HL-60/S4 (cell line): ENCODE measurements at regions not wholly inside any gene's neighbourhood (a gene's known extent, or its start where the extent isn't known, plus 50 kb on each side); places are given as distances from the start of the nearest gene placed in this dataset.
"Not testable (repeated sequence)": the region's sequence is repeated elsewhere in the genome, so short reads cannot be mapped to it uniquely, and the experiment has no call there.

Experiments
- in situ Hi-C: fragments of 300-500 bp; cut with MboI; formaldehyde crosslinking; loops from 2 replicates; pipeline ENCODE4 v1.14.3; 2022; ENCODE audit warnings: low sequenced_read_pairs

DNA sequence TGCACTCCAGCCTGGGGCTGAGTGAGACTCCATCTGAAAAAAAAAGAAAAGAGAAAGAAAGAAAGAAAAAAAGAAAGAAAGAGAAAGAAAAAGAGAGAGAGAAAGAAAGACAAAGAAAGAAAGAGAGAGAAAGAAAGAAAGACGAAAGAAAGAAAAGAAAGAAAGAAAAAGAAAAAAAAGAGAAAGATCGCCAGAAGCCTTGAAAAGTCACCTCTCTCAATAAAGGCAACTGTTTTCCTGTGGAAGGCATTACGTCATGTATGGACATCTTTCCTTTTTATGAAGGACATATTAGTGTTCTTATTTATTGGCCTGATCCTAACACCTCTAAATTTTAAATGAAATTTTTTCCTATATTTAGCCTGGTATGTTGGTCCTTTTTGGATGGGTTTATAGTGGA, 310.9 kb upstream of the FRG1 start:
- in situ Hi-C loops, result not testable (repeated sequence)

DNA sequence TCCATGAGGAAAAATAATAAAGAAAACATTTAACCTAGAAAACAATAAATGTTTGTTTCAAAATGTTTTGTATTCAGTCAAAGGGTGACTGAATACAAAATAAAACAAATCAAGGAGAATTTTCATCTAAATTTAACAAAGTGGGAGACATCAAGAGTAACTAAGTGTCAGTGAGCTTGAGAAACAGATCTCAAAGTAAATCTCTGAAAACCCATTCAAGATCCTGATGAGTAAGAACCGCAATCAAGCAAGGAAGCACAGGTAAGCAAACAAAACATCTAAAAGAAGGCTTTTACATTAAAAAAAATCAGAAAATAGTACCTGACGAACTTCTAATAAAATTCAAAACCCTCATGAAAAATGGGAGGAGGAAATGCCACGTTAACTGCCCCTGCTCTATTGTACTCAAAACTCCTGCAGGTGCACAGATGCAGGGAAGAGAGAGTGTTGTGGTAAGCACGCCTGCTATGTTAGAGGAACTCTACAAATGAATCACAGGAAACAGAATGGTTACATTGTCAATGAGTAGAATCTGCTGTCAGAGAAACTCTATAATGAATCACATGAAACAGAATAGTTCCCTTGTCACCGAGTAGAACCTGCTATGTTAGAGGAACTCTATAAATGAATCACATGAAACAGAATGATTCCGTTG, 309.6 kb upstream of the FRG1 start:
- in situ Hi-C loops, result not testable (repeated sequence)

DNA sequence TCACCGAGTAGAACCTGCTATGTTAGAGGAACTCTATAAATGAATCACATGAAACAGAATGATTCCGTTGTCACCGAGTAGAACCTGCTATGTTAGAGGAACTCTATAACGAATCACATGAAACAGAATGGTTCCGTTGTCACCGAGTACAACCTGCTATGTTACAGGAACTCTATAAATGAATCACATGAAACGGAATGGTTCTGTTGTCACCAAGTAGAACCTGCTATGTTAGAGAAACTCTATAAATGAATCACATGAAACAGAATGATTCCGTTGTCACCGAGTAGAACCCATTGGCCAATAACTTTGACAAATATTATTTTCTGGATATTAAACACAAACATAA, 309.1 kb upstream of the FRG1 start:
- in situ Hi-C loops, result not testable (repeated sequence)

DNA sequence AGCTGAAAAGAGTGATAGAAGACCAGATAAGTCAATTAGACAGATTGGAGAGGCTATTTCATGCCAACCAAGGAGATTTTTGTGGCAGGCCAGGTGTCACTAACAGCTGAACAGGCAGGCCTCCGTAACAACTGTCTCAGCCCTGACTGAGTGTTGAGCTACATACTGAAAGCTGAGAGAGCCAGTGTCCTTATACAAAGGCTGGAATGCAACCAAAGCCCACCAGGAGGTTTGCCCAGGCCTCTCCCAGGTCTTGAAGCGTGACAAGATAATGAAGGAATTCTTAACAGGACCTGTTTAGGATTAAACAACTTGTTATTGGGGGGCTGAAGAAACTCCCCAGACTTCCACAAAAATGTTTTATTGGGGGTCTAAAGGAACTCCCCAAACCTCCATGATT, 290.2 kb upstream of the FRG1 start:
- in situ Hi-C loops, result not testable (repeated sequence)

DNA sequence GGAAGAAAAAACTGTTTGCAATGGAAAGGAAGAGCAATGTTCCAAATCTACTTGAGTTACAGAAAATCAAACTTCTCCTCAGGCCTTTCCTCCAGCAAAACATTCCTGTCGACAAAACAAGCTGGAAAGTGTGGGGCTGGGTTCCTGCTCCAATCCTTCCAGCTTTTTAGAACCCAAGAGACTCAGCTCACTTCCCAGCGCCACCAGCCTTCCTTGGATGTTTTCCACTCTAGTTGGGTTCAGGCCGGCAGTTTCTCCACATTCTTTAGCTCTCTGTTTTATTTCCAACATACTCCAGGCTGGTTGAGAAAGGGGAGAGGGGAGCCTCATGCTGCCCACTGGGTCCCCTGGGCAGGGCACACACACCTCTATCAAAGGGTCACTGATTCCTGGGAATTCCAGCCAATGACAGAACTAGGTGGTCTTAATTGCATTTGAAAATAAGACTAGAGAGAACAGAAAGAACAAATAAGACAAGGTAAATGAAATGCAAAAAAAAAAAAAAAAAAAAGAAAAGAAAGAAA, 287.5 kb upstream of the FRG1 start:
- in situ Hi-C loops, result not testable (repeated sequence)

DNA sequence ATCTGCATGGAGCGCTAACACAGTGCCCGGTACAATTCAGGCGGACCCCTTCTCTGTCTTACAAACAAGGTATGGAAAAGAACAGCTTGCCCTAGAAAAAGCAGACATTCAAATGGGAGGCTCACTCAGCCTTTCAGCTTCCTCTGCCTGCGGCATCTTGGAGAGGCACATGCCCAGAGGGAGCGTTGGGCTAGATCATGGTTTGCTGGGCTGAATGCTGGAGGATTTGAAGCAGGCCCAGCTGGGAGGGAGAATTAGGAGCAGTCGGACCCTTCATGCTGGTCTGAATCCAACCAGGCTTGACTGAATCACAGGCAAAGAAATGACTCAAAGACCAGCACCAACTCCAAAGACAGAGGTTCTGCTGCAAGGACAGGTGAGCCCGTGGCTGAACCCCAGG, 286.7 kb upstream of the FRG1 start:
- in situ Hi-C loops, result not testable (repeated sequence)

DNA sequence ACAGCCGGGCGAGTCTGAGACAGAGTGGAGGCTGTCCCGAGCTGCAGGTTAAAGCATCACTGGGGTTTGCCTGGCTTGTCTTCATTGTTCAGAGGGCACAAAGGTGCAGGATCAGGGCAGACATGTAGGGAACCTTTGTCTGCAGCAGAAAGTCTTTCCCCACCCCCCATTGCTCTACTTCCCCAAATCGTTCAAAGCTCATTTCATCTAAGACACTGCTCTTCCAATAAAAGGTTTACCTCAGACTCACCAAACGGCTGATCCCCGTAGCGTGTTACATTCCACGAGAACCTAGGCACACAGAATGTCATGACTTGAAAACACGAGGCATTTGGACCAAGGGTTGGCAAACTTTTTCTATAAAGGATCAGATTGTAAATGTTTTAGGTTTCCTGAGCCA, 286.3 kb upstream of the FRG1 start:
- in situ Hi-C loops, result not testable (repeated sequence)

DNA sequence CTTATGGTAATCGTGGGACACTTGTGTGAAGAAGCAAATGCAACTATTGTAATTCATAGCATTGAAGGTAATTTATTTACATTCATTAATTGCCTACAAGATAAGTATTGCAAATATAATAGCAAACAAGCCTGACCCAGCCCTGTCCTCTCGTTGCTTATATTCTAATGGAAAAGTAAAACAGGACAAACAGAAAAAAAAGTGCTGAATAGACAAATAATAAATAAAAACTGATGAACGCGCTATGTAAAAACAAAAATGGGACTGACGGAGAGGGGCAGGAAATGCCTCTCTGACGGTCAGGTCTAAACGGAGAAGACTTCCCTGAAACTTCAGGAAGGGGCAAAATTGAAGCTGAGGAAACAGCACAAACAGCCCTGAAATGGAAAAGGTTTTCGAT, 284.9 kb upstream of the FRG1 start:
- in situ Hi-C loops, result not testable (repeated sequence)

DNA sequence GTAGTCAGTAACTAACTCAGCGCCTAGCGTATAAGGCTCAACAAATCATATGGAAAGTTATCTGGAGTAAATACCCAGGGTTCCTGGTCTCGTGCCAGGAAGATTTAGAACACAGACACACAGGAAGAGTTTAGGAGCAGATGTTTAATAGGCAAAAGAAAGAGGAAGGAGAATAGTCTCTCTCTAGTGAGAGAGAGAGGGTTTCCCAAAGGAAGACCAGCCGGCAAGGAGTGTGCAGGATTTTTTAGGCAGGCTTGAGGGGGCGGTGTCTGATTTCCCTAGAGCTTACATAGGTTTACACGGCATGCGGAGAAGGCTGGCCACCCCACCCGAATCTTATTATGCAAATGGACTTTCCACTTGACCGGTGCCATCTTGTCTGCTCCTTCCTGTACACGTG, 284.0 kb upstream of the FRG1 start:
- in situ Hi-C loops, result no loop called here

DNA sequence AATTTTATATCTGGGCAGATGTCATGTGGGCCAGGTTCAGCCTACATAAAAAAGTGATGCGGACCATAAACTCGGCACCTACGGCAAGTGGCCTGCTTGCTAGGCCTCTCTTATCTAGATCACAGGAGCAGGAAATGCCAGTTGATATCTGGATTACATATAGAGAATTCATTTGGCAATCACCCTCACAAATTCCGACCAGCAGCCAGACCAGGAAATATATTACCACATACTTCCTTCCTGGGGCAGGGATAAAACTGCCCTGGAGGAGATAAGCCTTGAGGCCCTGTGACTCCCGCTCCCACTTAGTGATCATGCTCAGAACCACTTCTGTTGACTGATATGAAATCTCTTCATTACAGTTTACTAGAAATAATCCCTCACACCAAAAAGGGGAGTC, 282.4 kb upstream of the FRG1 start:
- in situ Hi-C loops, result not testable (repeated sequence)

DNA sequence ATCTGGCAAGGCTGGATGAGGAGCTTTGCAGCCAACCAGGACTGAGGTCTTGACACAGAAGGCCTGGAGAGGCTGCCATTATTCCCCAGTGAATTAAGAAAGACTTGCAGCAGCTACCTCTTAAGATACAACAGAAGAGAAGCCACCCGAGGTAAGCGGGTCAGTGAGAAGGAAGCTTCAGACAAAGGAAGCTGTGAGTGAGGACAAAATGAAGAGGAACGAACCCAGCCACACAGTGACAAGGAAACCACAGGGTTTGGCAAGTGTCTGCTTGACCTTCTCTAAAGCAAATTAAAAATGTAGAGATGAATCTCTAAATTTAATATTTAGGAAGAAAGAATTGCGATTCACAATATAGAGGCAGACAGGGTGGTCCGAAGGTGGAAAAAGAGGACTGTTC, 281.8 kb upstream of the FRG1 start:
- in situ Hi-C loops, result not testable (repeated sequence)

DNA sequence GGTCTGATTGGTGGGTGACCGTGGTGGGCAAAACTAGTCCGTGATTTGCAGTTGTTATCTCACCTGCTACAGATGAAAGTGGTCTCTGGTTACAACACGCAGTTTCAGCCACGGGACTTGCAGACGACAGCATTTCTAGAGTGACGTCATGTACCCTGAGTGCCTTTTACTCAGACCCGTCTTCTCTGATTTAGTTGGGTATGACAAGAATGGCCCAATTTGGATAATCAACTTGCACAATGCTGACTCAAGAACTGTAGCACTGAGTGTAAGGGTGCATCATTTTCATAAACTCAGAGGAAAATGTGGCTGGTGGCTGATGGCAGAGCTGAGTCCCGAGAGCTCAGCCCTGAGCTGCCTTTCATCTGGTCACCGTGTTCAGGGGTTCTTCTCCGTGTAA, 281.4 kb upstream of the FRG1 start:
- in situ Hi-C loops, result no loop called here

DNA sequence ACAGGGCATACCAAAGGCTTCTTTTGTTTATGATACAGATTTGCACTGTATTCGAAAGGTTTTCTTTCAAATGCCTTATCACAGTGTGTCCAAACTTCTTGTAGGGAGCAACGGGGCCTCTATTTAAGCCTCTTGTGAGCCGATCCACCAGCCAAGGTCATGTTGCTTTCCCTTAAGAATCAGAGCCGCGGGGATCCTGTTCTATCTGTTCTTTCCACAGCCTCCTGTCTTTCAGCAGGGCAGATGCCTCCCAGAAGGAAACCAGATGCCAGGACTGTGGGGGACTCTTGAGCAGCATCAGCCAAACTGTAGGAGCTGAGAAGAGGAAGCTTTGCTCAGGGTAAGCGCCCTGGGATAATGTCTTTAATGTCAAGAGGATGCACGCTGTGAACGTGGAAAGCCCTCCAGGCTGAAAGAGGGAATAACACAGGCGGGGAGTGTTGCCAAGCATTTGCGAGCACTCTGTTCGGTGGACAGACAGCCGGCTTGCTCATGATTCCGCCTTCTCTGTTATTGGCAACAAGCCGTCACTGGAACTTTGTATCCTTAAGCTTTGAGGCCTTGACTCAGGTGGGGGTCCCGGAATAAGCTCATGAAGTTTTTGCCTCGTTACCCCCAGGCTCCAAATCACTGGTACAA, 279.8 kb upstream of the FRG1 start:
- in situ Hi-C loops, result no loop called here

DNA sequence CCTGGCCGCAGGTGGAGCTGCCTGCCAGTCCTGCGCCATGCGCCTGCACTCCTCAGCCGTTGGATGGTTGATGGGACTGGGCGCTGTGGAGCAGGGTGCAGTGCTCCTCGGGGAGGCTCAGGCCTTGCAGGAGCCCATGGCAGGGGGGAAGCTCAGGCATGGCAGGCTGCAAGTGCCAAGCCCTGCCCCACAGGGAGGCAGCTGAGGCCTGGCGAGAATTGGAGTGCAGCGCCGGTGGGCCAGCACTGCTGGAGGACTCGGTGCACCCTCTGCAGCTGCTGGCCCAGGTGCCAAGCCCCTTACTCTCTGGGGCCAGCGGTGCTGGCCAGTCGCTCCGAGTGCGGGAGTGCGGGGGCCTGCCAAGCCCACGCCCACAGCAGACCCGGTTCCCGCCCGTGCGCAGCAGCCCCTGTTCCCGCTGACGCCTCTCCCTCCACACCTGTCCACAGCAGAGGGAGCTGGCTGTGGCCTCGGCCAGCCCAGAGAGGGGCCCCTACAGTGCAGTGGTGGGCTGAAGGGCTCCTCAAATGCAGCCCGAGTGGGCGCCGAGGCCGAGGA, 275.9 kb upstream of the FRG1 start:
- in situ Hi-C loops, result no loop called here

DNA sequence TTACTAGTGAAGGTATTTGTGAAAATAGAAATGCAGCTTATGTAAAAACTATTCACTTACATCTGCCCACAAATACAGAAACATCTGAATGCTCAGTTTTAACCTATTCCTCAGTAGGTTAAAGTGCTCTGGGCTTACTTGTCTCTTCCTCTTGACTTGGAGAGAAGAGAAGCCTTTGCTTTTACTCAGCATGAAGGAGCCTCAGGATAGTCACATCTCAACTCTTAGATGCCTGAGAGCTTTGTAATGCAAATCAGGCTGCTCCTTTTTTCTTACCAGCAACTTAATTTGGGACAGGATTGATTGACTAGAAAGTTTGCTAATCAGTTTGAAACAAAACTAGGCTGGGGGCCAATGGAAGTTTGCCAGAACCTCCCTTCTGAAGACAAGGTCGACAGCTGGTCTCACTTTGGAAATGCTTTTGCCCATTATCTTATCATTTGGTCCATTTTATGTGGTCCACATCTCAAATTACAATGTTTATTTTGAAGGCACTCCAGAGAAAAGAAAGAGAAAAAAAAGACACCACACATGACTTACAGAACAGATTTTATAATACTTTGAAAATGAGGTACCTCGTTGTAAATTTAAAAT, 274.9 kb upstream of the FRG1 start:
- in situ Hi-C loops, result not testable (repeated sequence)

DNA sequence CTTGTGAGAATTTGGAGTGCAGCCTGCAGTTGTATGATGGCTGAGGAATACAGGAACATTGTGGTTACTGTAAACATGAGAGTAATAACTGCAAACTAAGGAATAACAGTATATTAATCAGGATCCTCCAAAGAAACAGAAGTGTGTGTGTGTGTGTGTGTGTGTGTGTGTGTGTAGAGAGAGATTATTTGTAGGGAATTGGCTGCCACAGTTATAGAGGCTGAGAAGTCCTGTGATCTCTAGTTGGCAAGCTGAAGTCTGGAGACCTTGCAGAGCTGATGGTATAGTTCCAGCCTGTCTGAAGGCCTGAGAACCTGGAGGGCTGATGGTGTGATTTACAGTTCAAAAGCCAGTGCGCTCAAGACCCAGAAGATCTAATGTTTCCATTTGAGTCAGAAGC, 273.3 kb upstream of the FRG1 start:
- in situ Hi-C loops, result not testable (repeated sequence)

DNA sequence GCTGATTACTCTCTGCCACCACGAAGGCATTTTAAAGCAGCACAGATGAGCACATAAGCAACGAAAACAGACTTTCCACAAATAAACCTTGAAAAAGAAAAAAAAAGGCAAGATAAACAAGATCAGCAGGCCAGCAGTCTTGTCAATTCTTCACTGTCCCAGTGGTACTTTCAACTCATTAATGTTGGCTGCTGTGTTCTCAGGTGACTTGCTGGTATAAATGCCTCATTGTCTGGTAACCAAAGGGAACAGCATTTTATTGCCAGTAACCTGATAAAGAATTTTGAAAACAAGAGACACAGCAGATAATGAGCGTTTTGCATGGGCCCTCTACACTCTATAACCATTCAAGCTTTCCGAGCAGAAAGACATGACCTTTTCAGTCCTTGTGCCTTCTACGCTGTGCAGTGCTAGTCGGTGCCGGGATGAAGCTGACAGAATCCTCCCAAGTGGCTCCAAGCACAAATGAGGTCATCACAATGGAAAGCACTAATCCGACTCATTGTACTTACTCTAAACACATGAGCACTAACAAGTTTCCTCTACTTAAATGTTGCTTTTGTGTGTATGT, 242.9 kb upstream of the FRG1 start:
- in situ Hi-C loops, result not testable (repeated sequence)

DNA sequence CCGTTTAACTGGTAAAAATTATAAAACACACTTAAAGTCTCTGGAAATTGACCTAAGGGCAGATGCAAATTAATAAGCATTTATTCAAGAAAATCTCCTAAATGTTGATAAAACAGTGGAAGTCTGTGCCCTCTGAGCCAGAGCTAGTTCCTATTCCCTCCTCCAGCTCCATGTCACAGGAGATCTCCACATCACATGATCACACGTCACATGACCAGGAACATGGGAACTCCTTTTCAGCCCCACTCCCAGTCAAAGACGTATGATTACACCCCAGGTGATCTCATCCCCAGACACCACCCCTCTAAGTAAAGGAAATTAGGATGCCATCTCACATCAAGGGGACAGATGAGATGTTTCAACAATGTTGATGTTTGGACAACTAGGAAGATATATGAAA, 237.7 kb upstream of the FRG1 start:
- in situ Hi-C loops, result not testable (repeated sequence)

DNA sequence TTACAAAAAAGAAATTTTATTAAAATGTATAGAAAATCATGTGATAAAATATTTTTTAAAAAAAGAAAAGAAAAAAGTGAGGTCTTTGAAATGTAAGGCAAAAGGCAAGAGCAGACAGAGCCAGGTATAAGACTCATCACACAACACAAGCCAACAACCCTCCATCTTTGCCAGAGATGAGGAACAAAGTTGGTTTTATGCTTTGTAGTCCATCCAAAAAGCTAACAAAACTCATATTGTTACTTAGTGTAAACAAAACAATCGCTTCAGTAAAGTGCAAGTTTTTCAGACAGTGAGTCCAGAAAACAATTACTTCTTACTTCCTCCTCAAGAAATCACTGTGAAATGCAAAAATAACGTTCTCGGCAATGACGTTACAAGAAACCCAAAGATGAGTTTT, 233.9 kb upstream of the FRG1 start:
- in situ Hi-C loops, result not testable (repeated sequence)

DNA sequence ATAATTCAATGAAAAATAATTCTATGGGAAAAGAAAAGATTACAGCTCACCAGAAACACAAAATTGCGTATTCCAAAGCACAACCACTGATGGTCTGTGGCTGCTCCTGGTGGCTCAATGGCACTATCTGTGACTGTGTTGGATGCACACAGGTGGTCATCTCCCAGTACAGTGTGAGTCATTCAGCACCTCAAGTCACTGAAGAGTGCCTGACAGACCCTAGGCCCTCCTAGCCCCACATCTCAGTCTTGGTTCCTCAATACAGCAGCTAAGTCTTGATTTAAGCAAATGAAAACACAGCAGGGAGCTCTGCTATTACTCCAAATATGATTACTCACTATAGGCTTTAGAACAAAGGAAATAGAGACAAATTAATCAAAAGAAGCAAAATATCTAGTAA, 233.4 kb upstream of the FRG1 start:
- in situ Hi-C loops, result not testable (repeated sequence)

DNA sequence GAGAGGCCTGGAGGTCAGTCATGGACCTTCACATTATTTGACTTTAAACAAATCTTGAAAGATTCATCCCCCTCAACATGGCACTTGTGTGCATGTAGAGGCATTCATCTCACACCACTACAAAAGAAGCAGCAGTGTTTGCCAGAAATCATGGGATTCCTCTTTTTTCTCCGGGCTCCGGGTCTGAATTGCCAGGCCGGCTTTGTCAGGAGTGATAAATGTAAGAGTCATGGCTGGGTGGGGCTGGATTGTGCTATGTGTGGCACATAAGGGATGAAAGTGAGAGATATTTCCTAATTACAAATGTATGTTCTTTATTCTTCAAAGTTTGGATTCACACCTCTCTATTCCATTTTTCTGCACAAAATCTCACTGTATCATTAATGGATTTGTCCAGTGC, 228.7 kb upstream of the FRG1 start:
- in situ Hi-C loops, result not testable (repeated sequence)
